Thymus (tissue), 11 donors: ENCODE measurements at regions not wholly inside any gene's neighbourhood (a gene's known extent, or its start where the extent isn't known, plus 50 kb on each side); places are given as distances from the start of the nearest gene placed in this dataset.
"Not testable (repeated sequence)": the region's sequence is repeated elsewhere in the genome, so short reads cannot be mapped to it uniquely, and the experiment has no call there.

ENCODE experiments used
- DNase-seq, 9 donors: peaks; one replicate each; pipeline ENCODE4 v3.0.0-alpha.2; 2013; ENCODE audit warnings: low spot score in 9 of 9, low read depth in 6 of 9, missing footprints in 1 of 9
- H3K27ac ChIP-seq, 2 donors: one replicate each; pipeline ENCODE4 v1.5.1; 2013; ENCODE audit warnings: control low read depth in 1 of 2, low read depth in 1 of 2, low read length in 1 of 2, mild to moderate bottlenecking in 1 of 2, moderate library complexity in 1 of 2
- H3K27me3 ChIP-seq, 2 donors: one replicate each; pipeline ENCODE4 v1.5.1; 2013; ENCODE audit warnings: low read length in 1 of 2; ENCODE audit not compliant: control insufficient read depth in 2 of 2, insufficient read depth in 1 of 2
- H3K36me3 ChIP-seq, 2 donors: one replicate each; pipeline ENCODE4 v1.5.1; 2013; ENCODE audit warnings: low read length in 1 of 2, mild to moderate bottlenecking in 1 of 2, moderate library complexity in 1 of 2; ENCODE audit not compliant: control insufficient read depth in 2 of 2, insufficient read depth in 2 of 2
- H3K4me1 ChIP-seq, 2 donors: one replicate each; pipeline ENCODE4 v1.5.1; 2013; ENCODE audit warnings: low read length in 2 of 2; ENCODE audit not compliant: control insufficient read depth in 2 of 2, insufficient read depth in 2 of 2
- H3K4me3 ChIP-seq, 2 donors: one replicate each; pipeline ENCODE4 v1.5.1; 2013; ENCODE audit warnings: low read length in 2 of 2, control low read depth in 1 of 2, mild to moderate bottlenecking in 1 of 2
- H3K9me3 ChIP-seq, 2 donors: one replicate each; pipeline ENCODE4 v1.5.1; 2013; ENCODE audit warnings: low read length in 1 of 2, mild to moderate bottlenecking in 1 of 2; ENCODE audit not compliant: control insufficient read depth in 2 of 2, insufficient read depth in 1 of 2
- WGBS: extraction: QIAGEN DNeasy Blood & Tissue Kit; methylation state at CpG from one replicate; pipeline ENCODE4 v1.1.7; 2013; 5-methylcytosine and 5-hydroxymethylcytosine counted together
- donor health status: healthy.

DNA sequence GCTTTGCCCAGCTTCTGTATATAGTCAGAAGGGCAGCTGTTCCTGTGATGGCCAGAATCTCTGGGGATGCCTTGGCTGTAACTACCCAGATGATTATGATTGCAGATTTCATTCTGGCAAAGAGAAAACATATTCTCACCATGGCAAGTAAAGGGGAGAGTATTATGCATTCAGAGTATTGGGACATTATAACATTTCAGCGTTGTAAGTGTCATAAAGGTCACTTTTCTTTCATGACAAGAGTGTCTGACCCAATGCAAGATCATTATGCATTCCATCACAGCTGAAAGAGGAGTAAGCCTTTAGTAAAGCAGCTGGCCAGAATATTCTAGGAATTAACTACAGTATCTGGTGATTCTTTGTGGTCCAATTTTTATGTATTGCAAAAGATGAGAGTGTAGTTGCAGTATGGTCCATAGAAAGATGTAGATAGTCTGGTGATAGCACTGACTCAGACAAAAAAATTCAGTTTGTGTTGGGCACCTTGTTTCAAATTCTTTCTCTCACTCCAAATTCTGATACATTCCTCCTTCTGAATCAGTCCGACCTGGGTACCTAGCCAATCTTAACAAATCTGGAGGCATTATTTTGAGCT, 2366.3 kb downstream of the PCDH7 start:
- Histone ChIP-seq H3K4me3 (no peak overlapping the region), H3K27ac (no peak overlapping the region), H3K4me1 (no peaks in the 10 kb centered on the region), H3K36me3 (no peaks in the 10 kb centered on the region), H3K9me3 (no peaks in the 10 kb centered on the region), H3K27me3 (no peaks in the 10 kb centered on the region)
- DNase-seq = no peak
- 75% methylated on average over 2 of the region's 2 CpGs for WGBS

DNA sequence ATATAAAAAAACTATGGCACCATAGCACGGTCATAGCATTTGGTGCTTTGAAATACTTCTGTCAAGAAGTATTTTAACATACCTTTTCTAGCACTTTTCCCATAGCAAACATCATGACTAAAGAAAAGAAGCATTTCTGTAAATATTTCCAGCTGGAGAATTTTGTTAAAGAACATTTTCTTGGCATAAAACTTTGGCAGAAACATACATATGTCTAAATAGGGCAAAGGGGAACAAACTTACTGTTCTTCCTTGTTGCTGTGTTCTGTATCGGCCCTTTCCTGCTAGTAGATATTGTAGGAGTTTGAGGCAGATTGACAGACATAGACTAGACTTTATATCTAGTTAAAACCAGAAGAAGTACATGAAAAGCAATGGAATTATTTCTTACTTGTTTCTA, 2368.5 kb downstream of the PCDH7 start:
- Histone ChIP-seq H3K27me3 (no peaks in the 10 kb centered on the region), H3K36me3 (no peaks in the 10 kb centered on the region), H3K9me3 (no peaks in the 10 kb centered on the region), H3K27ac (no peak overlapping the region), H3K4me1 (no peaks in the 10 kb centered on the region), H3K4me3 (no peak overlapping the region)
- WGBS = 89% methylated on average over 2 of the region's 2 CpGs
- DNase-seq = no peak

DNA sequence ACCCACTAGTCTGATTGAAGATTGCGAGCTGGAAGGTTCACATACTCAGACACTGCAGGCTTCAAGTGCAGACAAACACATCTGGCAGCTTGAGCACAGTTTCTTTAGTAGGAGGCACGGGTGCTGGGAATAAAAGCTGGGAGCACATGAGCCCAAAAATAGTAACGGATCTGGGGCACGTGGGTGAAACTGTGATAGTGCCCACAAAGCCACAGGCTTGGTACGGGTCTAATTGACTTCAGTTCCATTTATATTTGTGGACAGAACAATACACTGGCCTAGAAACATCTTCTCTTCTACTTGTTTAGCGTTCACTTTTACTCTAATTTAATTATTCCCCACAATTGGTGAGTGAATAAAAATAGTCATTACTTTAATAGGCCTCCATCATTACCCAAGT, 2370.7 kb downstream of the PCDH7 start:
- H3K4me3 ChIP-seq = no peak overlapping the region
- no peak overlapping the region for H3K27ac ChIP-seq
- no peak for DNase-seq
- no peaks in the 10 kb centered on the region for H3K9me3 ChIP-seq
- H3K36me3 ChIP-seq = no peaks in the 10 kb centered on the region
- H3K4me1 ChIP-seq = no peaks in the 10 kb centered on the region
- 89% methylated on average over 6 of the region's 6 CpGs for WGBS
- no peaks in the 10 kb centered on the region for H3K27me3 ChIP-seq

DNA sequence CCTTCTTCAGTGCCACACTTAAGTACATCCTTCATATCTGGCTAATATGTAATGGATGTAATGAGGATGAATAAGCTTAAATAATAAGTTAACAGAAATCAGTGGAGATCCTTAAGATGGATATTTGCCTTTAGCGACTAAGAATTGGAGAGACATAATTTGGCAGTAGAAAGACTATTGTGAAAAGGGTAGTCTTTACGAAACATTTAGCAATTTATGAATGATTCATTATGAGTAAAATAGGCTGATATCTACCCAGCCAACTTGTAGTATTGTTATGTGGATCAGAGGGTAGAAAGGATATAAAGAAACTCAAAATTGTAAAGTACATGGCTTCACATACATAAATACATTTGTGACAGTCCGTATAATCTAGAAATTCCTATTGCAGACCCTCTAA, 2371.8 kb downstream of the PCDH7 start:
- H3K36me3 ChIP-seq = no peaks in the 10 kb centered on the region
- no peak overlapping the region for H3K4me3 ChIP-seq
- no peak for DNase-seq
- no peaks in the 10 kb centered on the region for H3K27me3 ChIP-seq
- no peak overlapping the region for H3K27ac ChIP-seq
- H3K9me3 ChIP-seq = no peaks in the 10 kb centered on the region
- 96% methylated on average over 3 of the region's 3 CpGs for WGBS
- H3K4me1 ChIP-seq = no peaks in the 10 kb centered on the region

DNA sequence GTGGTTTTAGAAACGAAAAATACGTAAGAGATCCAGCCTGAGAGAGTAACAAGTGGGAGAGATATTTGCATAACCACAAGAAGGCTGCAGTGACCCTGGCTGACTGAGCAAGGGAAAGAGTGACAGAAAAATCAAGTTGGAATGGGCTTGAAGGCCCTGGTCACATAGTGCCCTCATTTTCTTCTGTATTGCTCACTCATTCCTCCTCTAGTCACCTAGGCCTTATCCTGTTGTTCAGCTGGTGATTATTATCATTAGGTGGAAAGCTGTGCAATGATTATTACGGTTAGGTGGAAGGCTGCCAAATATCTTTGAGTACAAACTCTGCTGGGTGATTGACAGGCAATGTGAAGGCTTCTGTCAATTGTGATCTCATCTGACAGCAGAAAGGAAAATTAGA, 2384.1 kb downstream of the PCDH7 start:
- no peak overlapping the region for H3K4me3 ChIP-seq
- DNase-seq = peak in 1 of 9 donors; percentile 5
- WGBS = 43% methylated on average over 3 of the region's 3 CpGs
- H3K27me3 ChIP-seq = no peaks in the 10 kb centered on the region
- H3K4me1 ChIP-seq = no peaks in the 10 kb centered on the region
- no peak overlapping the region for H3K27ac ChIP-seq
- H3K36me3 ChIP-seq = no peaks in the 10 kb centered on the region
- H3K9me3 ChIP-seq = no peaks in the 10 kb centered on the region

DNA sequence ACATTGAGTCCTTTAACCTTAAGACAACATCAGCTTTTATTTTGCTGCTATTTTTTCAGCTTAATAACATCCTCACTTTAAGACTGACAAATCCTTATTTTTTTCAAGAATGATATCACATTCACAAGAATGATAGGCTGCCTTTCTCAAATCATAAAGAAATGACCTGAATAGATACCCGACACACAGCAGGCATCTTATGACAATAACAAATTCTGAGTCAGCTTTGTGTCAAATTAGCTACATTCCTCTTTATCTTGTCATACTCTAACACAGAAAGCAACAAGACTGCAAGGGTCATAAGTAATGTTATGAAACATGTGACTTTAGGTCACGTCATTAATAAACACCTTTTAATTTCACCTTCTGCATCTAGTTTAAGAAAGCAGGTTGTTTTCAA, 2387.6 kb downstream of the PCDH7 start:
- DNase-seq = no peak
- Histone ChIP-seq H3K36me3 (no peaks in the 10 kb centered on the region), H3K9me3 (no peaks in the 10 kb centered on the region), H3K4me1 (no peaks in the 10 kb centered on the region), H3K27ac (no peak overlapping the region), H3K27me3 (no peaks in the 10 kb centered on the region), H3K4me3 (no peak overlapping the region)
- 93% methylated on average over 2 of the region's 2 CpGs for WGBS

DNA sequence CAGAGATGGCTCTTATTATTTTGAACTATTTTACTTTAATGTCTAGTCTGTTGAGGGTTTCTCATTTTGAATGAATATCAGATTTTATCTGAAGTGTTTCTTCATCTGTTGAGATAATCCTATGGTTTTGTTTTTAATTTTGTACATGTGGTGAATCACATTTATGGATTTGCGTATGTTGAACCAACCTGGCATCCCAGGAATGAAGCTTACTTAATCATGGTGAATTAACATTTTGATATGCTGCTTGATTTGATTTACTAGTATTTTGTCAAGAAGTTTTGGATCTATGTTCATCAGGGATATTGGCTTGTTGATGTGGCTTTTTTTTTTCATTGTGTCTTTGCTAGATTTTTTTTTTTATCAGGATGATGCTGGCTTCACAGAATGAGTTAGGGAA, 2390.9 kb downstream of the PCDH7 start:
- no peaks in the 10 kb centered on the region for H3K27me3 ChIP-seq
- no peak overlapping the region for H3K27ac ChIP-seq
- WGBS = 95% methylated on average over 1 of the region's 1 CpG
- no peak for DNase-seq
- no peak overlapping the region for H3K4me3 ChIP-seq
- H3K36me3 ChIP-seq = no peaks in the 10 kb centered on the region
- no peaks in the 10 kb centered on the region for H3K4me1 ChIP-seq
- no peaks in the 10 kb centered on the region for H3K9me3 ChIP-seq

DNA sequence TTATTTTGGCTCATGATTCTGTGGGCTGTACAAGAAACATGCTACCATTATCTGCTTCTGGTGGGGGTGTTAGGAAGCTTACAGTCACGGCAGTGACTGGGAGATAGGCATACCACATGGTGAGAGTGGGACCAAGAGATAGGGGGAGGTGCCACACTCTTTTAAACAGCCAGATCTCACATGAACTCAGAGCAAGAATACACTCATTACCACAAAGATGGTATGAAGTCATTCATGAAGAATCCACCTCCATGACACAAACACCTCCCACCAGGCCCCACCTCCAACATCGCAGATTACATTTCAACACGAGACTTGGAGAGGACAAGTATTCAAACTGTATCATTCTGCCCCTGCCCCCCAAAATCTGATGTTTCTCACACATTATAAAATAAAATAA, 2396.7 kb downstream of the PCDH7 start:
- peaks cover 0 to 5% of the 10 kb centered on the region in 2 donors for H3K9me3 ChIP-seq
- 94% methylated on average over 3 of the region's 3 CpGs for WGBS
- H3K4me3 ChIP-seq = no peak overlapping the region
- H3K27ac ChIP-seq = no peak overlapping the region
- H3K4me1 ChIP-seq = no peaks in the 10 kb centered on the region
- H3K27me3 ChIP-seq = no peaks in the 10 kb centered on the region
- H3K36me3 ChIP-seq = no peaks in the 10 kb centered on the region
- no peak for DNase-seq

DNA sequence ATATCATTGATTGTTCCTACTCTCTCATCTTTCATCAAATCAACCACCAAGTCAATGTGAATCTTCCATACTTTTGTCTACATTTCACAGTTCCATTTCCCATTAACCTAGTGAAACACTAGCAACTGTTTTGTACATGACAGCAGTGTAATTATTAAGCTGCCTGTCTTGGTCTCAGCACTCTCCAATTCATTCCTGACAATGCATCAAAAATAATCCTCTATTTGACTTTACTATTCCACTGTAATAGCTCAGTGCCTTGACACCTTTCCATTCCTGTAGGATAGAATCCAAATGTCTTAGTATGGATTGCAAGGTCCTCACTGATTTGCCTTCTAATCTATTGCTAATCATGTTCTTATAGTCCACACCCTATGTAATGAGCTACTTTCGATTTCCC, 2405.8 kb downstream of the PCDH7 start:
- no peak overlapping the region for H3K27ac ChIP-seq
- 91% methylated on average over 1 of the region's 1 CpG for WGBS
- H3K4me3 ChIP-seq = no peak overlapping the region
- no peaks in the 10 kb centered on the region for H3K9me3 ChIP-seq
- H3K36me3 ChIP-seq = no peaks in the 10 kb centered on the region
- H3K4me1 ChIP-seq = no peaks in the 10 kb centered on the region
- no peak for DNase-seq
- H3K27me3 ChIP-seq = no peaks in the 10 kb centered on the region

DNA sequence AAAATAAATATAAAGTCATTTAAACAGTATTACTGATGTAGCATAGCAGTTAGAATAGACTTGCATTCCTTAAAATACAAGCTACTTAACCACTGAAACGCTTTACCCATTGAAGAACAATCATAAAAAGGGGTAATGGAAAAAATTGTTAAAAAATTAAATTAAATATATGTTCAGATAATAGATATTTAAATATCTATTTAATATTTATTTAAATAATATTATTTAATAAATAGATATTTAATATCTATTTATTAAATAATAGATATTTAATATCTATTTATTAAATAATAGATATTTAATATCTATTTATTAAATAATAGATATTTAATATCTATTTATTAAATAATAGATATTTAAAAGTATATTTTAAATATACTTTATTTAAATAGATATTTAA, 2410.5 kb downstream of the PCDH7 start:
- DNase-seq, H3K4me3 ChIP-seq, H3K27ac ChIP-seq, H3K27me3 ChIP-seq, H3K36me3 ChIP-seq, H3K9me3 ChIP-seq, H3K4me1 ChIP-seq: not testable (repeated sequence)
- 93% methylated on average over 1 of the region's 1 CpG for WGBS
